Right lobe of liver (tissue), 6 donors: ENCODE measurements at regions not wholly inside any gene's neighbourhood (a gene's known extent, or its start where the extent isn't known, plus 50 kb on each side); places are given as distances from the start of the nearest gene placed in this dataset.

Experiments
- ATAC-seq, 4 donors: fragments of 200-7000 bp; cut with Tn5 transposase; one replicate each; pipeline ENCODE4 v1.9.1; 2020; ENCODE audit warnings: mild to moderate bottlenecking in 4 of 4, moderate library complexity in 4 of 4
- DNase-seq, 3 donors: peaks; one replicate each; pipeline ENCODE4 v3.0.0-alpha.2; 2020
- H3K27ac ChIP-seq, 3 donors: fragments of 200-600 bp; one replicate each; pipeline ENCODE4 v1.8.0; 2022
- H3K27me3 ChIP-seq, 2 donors: fragments of 200-600 bp; one replicate each; pipeline ENCODE4 v1.8.0; 2022
- H3K36me3 ChIP-seq, 4 donors: fragments of 200-600 bp; sonication (generic) in 1 of 4; one replicate each; pipeline versions ENCODE4 v1.5.1 to v1.8.0; 2017 to 2022; ENCODE audit warnings: control low read depth in 1 of 4
- H3K4me1 ChIP-seq, 4 donors: fragments of 200-600 bp; sonication (generic) in 1 of 4; one replicate each; pipeline versions ENCODE4 v1.5.1 to v1.8.0; 2017 to 2022; ENCODE audit warnings: control low read depth in 1 of 4
- H3K4me3 ChIP-seq, 3 donors: fragments of 200-600 bp; one replicate each; pipeline ENCODE4 v1.8.0; 2022
- H3K9me3 ChIP-seq, 4 donors: fragments of 200-600 bp; sonication (generic) in 1 of 4; one replicate each; pipeline versions ENCODE4 v1.5.1 to v1.8.0; 2017 to 2022; ENCODE audit warnings: control low read depth in 1 of 4
- CTCF ChIP-seq, 4 donors: fragments of 200-600 bp in 3 of 4; fragments of 450-650 bp in 1 of 4; IDR thresholded peaks; one replicate each; pipeline versions ENCODE4 v1.5.1 to v1.8.0; 2016 to 2022; ENCODE audit warnings: antibody characterized with exemption in 4 of 4, mild to moderate bottlenecking in 2 of 4
- POLR2A ChIP-seq: fragments of 450-650 bp; IDR thresholded peaks from one replicate; pipeline ENCODE4 v1.6.1; 2017; ENCODE audit warnings: antibody characterized with exemption, mild to moderate bottlenecking
- WGBS: methylation state at CpG from one replicate; pipeline ENCODE4 v1.1.6; 2018; ENCODE audit warnings: low coverage, low lambda C conversion rate; ENCODE audit not compliant: insufficient coverage; ENCODE audit errors: missing lambda C conversion rate; 5-methylcytosine and 5-hydroxymethylcytosine counted together
- intact Hi-C, 2 donors: fragments of 100-400 bp; cut with DNase I; formaldehyde crosslinking; loops; one replicate each; pipeline versions ENCODE4 v1.11.2 to v1.14.1; 2022
- donor health status: DM: no; HTN: yes; CAD: no.
- donor health status: DM: no; HTN: no; CAD: no.
- donor health status: DM: no; HTN: no; CAD: no.
- donor health status: DM: no; HTN: yes; CAD: no.
- donor health status: DM: no; HTN: yes; CAD: no.

- intact Hi-C loops, result no loop called here
- WGBS, result 13% methylated on average over 1 of the region's 1 CpG
- no peak for DNase-seq
- H3K27ac ChIP-seq, result peak overlapping the region in 1 of 3 donors; percentile 22
- no peak overlapping the region for H3K4me3 ChIP-seq
- H3K27me3 ChIP-seq, result no peaks in the 10 kb centered on the region
- peaks cover 0 to 18% (median 3%) of the 10 kb centered on the region in 4 donors for H3K4me1 ChIP-seq
- TF ChIP-seq POLR2A, result no peak
- no peak for TF ChIP-seq CTCF (IDR thresholded peaks at IDR 0.05)
- no peaks in the 10 kb centered on the region for H3K9me3 ChIP-seq
- ATAC-seq, result peak; percentile 13 to 37 (median 26)
- no peaks in the 10 kb centered on the region for H3K36me3 ChIP-seq
Observed at GRCh38 chr20:40572251-40572650, 116.8 kb downstream of the MAFB start.

- ATAC-seq (peak; percentile 92 to 94 (median 93)), DNase-seq (peak; percentile 42 to 82 (median 65))
- Histone ChIP-seq H3K9me3 (no peaks in the 10 kb centered on the region), H3K27ac (peak overlapping the region in 1 of 3 donors; percentile 35), H3K4me1 (peaks cover 0 to 18% (median 3%) of the 10 kb centered on the region in 4 donors), H3K36me3 (no peaks in the 10 kb centered on the region), H3K27me3 (no peaks in the 10 kb centered on the region), H3K4me3 (no peak overlapping the region)
- intact Hi-C loops, result no loop called here
- 83% methylated on average over 1 of the region's 1 CpG for WGBS
- TF ChIP-seq POLR2A, result no peak
Observed at GRCh38 chr20:40571639-40572038, 117.4 kb downstream of the MAFB start.

GRCh38 chr20:40568200-40568599, 120.8 kb downstream of the MAFB start:
- ATAC-seq, result peak in 1 of 4 donors; percentile 35
- no peak overlapping the region for H3K27ac ChIP-seq
- peaks cover 0 to 18% (median 3%) of the 10 kb centered on the region in 4 donors for H3K4me1 ChIP-seq
- DNase-seq, result no peak
- no peaks in the 10 kb centered on the region for H3K36me3 ChIP-seq
- TF ChIP-seq POLR2A (no peak), CTCF (IDR thresholded peaks at IDR 0.05) (no peak)
- WGBS, result 60% methylated on average over 1 of the region's 3 CpGs
- H3K9me3 ChIP-seq, result no peaks in the 10 kb centered on the region
- H3K27me3 ChIP-seq, result no peaks in the 10 kb centered on the region
- H3K4me3 ChIP-seq, result no peak overlapping the region
- intact Hi-C loops, result no loop called here

DNA sequence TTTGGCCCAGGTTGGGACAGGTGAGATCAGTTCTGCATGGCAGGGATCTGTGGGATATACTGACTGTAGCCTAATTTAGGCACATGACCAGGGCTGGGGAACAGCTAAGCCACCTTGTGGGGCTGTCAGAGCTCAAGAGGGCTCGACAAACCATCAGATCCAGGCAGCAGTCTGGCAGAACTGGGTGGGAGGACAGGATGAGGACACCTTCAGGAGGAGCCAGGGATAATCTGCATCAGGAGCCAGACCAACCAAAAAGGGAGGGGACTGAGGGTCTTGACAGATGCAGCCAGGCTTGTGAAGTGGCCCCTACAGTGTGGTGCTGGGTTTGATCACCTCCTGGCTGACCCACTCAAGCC, 123.4 kb downstream of the MAFB start:
- peaks cover 0 to 1% (median 0%) of the 10 kb centered on the region in 4 donors for H3K4me1 ChIP-seq
- no peak overlapping the region for H3K4me3 ChIP-seq
- DNase-seq, result no peak
- H3K36me3 ChIP-seq, result no peaks in the 10 kb centered on the region
- H3K27me3 ChIP-seq, result no peaks in the 10 kb centered on the region
- no peaks in the 10 kb centered on the region for H3K9me3 ChIP-seq
- TF ChIP-seq POLR2A (no peak), CTCF (IDR thresholded peaks at IDR 0.05) (no peak)
- ATAC-seq, result no peak
- no peak overlapping the region for H3K27ac ChIP-seq
- WGBS, result no CpG with 5 or more reads among the region's 1 CpG
- intact Hi-C loops, result no loop called here

DNA sequence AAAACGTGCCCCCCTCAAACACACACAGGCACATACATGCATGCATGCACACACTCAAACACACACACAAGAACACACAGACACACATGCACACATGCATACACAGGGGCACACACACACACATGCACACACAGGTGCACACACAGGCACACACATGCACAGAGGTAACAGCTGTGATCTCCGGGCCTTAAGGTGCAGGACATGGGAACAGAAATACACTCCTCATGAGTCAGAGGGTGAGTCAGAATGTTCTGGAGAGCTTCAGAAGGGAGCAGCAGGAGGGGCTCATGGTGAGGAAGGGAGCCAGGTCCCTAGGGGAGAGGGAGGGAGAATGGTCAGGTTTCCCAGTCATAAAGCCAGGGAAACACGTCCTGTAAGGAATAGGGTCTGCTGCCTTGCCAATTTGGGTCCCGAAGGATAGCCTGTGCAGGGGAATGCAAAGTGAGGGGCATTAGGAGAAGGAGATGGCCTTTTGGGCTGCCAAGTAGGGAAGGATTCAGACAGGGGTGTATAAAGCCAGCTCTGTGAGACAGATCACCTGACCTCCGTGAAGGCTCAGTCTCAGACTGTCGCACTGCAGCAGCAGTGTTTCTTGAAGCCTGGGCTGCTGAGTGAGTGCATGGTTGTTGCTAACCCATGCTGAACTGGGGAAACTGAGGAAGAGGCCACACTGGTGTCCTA, 123.9 kb downstream of the MAFB start:
- WGBS, result 74% methylated on average over 6 of the region's 6 CpGs
- ATAC-seq (no peak), DNase-seq (no peak)
- no peaks in the 10 kb centered on the region for H3K4me1 ChIP-seq
- H3K9me3 ChIP-seq, result no peaks in the 10 kb centered on the region
- no peaks in the 10 kb centered on the region for H3K36me3 ChIP-seq
- TF ChIP-seq CTCF (IDR thresholded peaks at IDR 0.05) (no peak), POLR2A (no peak)
- H3K27ac ChIP-seq, result no peak overlapping the region
- intact Hi-C loops, result no loop called here
- H3K27me3 ChIP-seq, result no peaks in the 10 kb centered on the region
- no peak overlapping the region for H3K4me3 ChIP-seq
